ENCODE measurements at regions not wholly inside any gene's neighbourhood (a gene's known extent, or its start where the extent isn't known, plus 50 kb on each side); places are given as distances from the start of the nearest gene placed in this dataset.

GRCh38 chr21:41008974-41009373 is 159.0 kb upstream of the BACE2 start:
- no peaks in the 10 kb centered on the region for H3K79me1 ChIP-seq (ENCODE audit: low read depth in 1 of 2, low read length in 2 of 2)
- intact Hi-C loops (cut with micrococcal nuclease) = no loop called here
- no peak overlapping the region for H2AK5ac ChIP-seq (ENCODE audit: low read depth, low read length)
- ChIA-PET POLR2A (ENCODE audit: unreplicated experiment) (no interaction called here), CTCF (no interaction called here)
- H3K9ac ChIP-seq (ENCODE audit: low read depth, low read length) = no peak overlapping the region
- H2BK15ac ChIP-seq (ENCODE audit: low read depth, low read length) = no peak overlapping the region
- BruUV-seq (replicated peaks) = no TSS peak
- in situ Hi-C loops (cut with MboI; ENCODE audit: low sequenced_read_pairs) = no loop called here
- DNase-seq (no peak), ATAC-seq (ENCODE audit: low read depth) (no peak)
- H3K9me3 ChIP-seq (ENCODE audit: control insufficient read depth, insufficient read depth, low read length) = peaks cover 34% of the 10 kb centered on the region
- no peak overlapping the region for H4K91ac ChIP-seq (ENCODE audit: insufficient read depth, low read depth, low read length)
- dilution Hi-C loops (cut with HindIII; ENCODE audit: low sequenced_read_pairs, unreplicated experiment) = no loop called here
- H3K27me3 ChIP-seq (ENCODE audit: control insufficient read depth, insufficient read depth, low read length) = no peaks in the 10 kb centered on the region
- no peak overlapping the region for H2BK5ac ChIP-seq (ENCODE audit: low read depth, low read length, poor library complexity, severe bottlenecking)
- H3K4me2 ChIP-seq (ENCODE audit: low read depth, low read length) = no peak overlapping the region
- H3K27ac ChIP-seq (ENCODE audit: insufficient read depth, low read length) = no peak overlapping the region
- no peak overlapping the region for H2AFZ ChIP-seq (replicated peaks; ENCODE audit: low read length, poor library complexity)
- no peak overlapping the region for H4K5ac ChIP-seq (ENCODE audit: low read depth, low read length)
- no peak overlapping the region for H3K4ac ChIP-seq (ENCODE audit: low read depth, low read length)
- H3K56ac ChIP-seq (ENCODE audit: extremely low read depth, insufficient read depth, low read length) = no peak overlapping the region
- no peaks in the 10 kb centered on the region for H4K20me1 ChIP-seq (ENCODE audit: insufficient read depth, low read length)
- H2BK20ac ChIP-seq (ENCODE audit: low read depth, low read length) = no peak overlapping the region
- no peaks in the 10 kb centered on the region for H3K4me1 ChIP-seq (ENCODE audit: control insufficient read depth, insufficient read depth, low read length)
- no peaks in the 10 kb centered on the region for H3K9me1 ChIP-seq (ENCODE audit: insufficient read depth, low read length)
- no peak overlapping the region for H3K18ac ChIP-seq (ENCODE audit: low read depth, low read length)
- no peak overlapping the region for H2BK120ac ChIP-seq (ENCODE audit: low read depth, low read length)
- WGBS, 2 experiments (ENCODE audit: extremely low coverage in 2 of 2, insufficient read length in 1 of 2) = no CpG with 5 or more reads among the region's 9 CpGs
- TF ChIP-seq MAZ (IDR thresholded peaks at IDR 0.05; ENCODE audit: borderline replicate concordance, low read depth, low read length) (no peak), BHLHE40 (IDR thresholded peaks at IDR 0.05; ENCODE audit: low read depth, low read length) (no peak), CEBPB (IDR thresholded peaks at IDR 0.05; ENCODE audit: low read depth, low read length) (no peak), FOS (IDR thresholded peaks at IDR 0.05; ENCODE audit: low read depth, low read length) (no peak), RFX5 (IDR thresholded peaks at IDR 0.05; ENCODE audit: low read depth, low read length) (no peak)
- no peak overlapping the region for H2AK9ac ChIP-seq (replicated peaks; ENCODE audit: low read depth, low read length, poor library complexity)
- H3K14ac ChIP-seq (replicated peaks; ENCODE audit: low read depth, low read length) = no peak overlapping the region
- H3K4me3 ChIP-seq (ENCODE audit: insufficient read depth, low read depth, low read length) = no peak overlapping the region
- H3K23ac ChIP-seq (ENCODE audit: low read depth, low read length) = no peak overlapping the region
- H3K36me3 ChIP-seq (ENCODE audit: control insufficient read depth, insufficient read depth, low read length) = no peaks in the 10 kb centered on the region
- H4K8ac ChIP-seq (ENCODE audit: low read depth in 2 of 2, low read length in 2 of 2) = no peak overlapping the region
